H9 (cell line): ENCODE measurements at regions not wholly inside any gene's neighbourhood (a gene's known extent, or its start where the extent isn't known, plus 50 kb on each side); places are given as distances from the start of the nearest gene placed in this dataset.

ENCODE experiments used
- DNase-seq: peaks from one replicate; pipeline ENCODE4 v3.0.0-alpha.2; 2017
- H2AFZ ChIP-seq: one replicate; pipeline ENCODE4 v1.6.1; 2013; ENCODE audit warnings: mild to moderate bottlenecking, low read length, control low read depth, moderate library complexity
- H2AK5ac ChIP-seq: 2 replicates; pipeline ENCODE4 v1.6.1; 2013; ENCODE audit warnings: low read length, control low read depth, mixed read lengths; ENCODE audit not compliant: insufficient read length
- H2BK120ac ChIP-seq: one replicate; pipeline ENCODE4 v1.6.1; 2013; ENCODE audit warnings: low read depth, mild to moderate bottlenecking, low read length, control low read depth, inconsistent platforms; ENCODE audit not compliant: poor library complexity, severe bottlenecking
- H2BK12ac ChIP-seq: 2 replicates; pipeline ENCODE4 v1.6.1; 2013; ENCODE audit warnings: low read length, control low read depth, mixed read lengths, low read depth; ENCODE audit not compliant: insufficient read length
- H2BK15ac ChIP-seq: 2 replicates; pipeline ENCODE4 v1.6.1; 2013; ENCODE audit warnings: low read depth, low read length, control low read depth
- H2BK20ac ChIP-seq: one replicate; pipeline ENCODE4 v1.6.1; 2013; ENCODE audit warnings: low read depth, mild to moderate bottlenecking, low read length, control low read depth, inconsistent platforms; ENCODE audit not compliant: poor library complexity, severe bottlenecking
- H2BK5ac ChIP-seq: 2 replicates; pipeline ENCODE4 v1.6.1; 2013; ENCODE audit warnings: low read length, control low read depth, mixed read lengths; ENCODE audit not compliant: insufficient read length
- H3K14ac ChIP-seq: 2 replicates; pipeline ENCODE4 v1.6.1; 2013; ENCODE audit warnings: low read length, control low read depth; ENCODE audit not compliant: insufficient read depth
- H3K18ac ChIP-seq: 2 replicates; pipeline ENCODE4 v1.6.1; 2013; ENCODE audit warnings: low read depth, mild to moderate bottlenecking, mixed read lengths, low read length, control low read depth; ENCODE audit not compliant: insufficient read length
- H3K23ac ChIP-seq: 2 replicates; pipeline ENCODE4 v1.6.1; 2013; ENCODE audit warnings: low read length, control low read depth, mixed read lengths, low read depth; ENCODE audit not compliant: insufficient read length
- H3K23me2 ChIP-seq: 2 replicates; pipeline ENCODE4 v1.6.1; 2013; ENCODE audit warnings: low read depth, mild to moderate bottlenecking, mixed read lengths, low read length, control low read depth; ENCODE audit not compliant: insufficient read length, poor library complexity, severe bottlenecking
- H3K27ac ChIP-seq: 2 replicates; pipeline ENCODE4 v1.5.1; 2013; ENCODE audit warnings: low read length, control low read depth, mixed read lengths, low read depth; ENCODE audit not compliant: insufficient read length
- H3K27me3 ChIP-seq: 2 replicates; pipeline ENCODE4 v1.6.1; 2013; ENCODE audit warnings: low read length, control low read depth, inconsistent platforms; ENCODE audit not compliant: insufficient read depth
- H3K4ac ChIP-seq: 2 replicates; pipeline ENCODE4 v1.6.1; 2013; ENCODE audit warnings: low read depth, mild to moderate bottlenecking, control low read depth, inconsistent platforms, low read length, moderate library complexity
- H3K4me1 ChIP-seq: 2 replicates; pipeline ENCODE4 v1.6.1; 2013; ENCODE audit warnings: low read length, control low read depth, inconsistent platforms; ENCODE audit not compliant: insufficient read depth
- H3K4me2 ChIP-seq: 2 replicates; pipeline ENCODE4 v1.6.1; 2013; ENCODE audit warnings: low read length, control low read depth, mixed read lengths; ENCODE audit not compliant: insufficient read length, insufficient read depth
- H3K56ac ChIP-seq: 2 replicates; pipeline ENCODE4 v1.6.1; 2013; ENCODE audit warnings: low read depth, mild to moderate bottlenecking, mixed read lengths, low read length, control low read depth; ENCODE audit not compliant: insufficient read length
- H3K79me1 ChIP-seq: 2 replicates; pipeline ENCODE4 v1.6.1; 2013; ENCODE audit warnings: low read depth, mild to moderate bottlenecking, moderate library complexity, low read length, control low read depth, inconsistent platforms; ENCODE audit not compliant: insufficient read depth, poor library complexity, severe bottlenecking
- H3K79me2 ChIP-seq: 2 replicates; pipeline ENCODE4 v1.6.1; 2013; ENCODE audit warnings: low read length, control low read depth, inconsistent platforms; ENCODE audit not compliant: insufficient read depth
- H3K9ac ChIP-seq: 2 replicates; pipeline ENCODE4 v1.6.1; 2013; ENCODE audit warnings: low read length, control low read depth, mixed read lengths; ENCODE audit not compliant: insufficient read length; ENCODE audit errors: extremely low read depth
- H3K9me3 ChIP-seq: one replicate; pipeline ENCODE4 v1.6.1; 2013; ENCODE audit warnings: low read depth, low read length, inconsistent platforms; ENCODE audit not compliant: control insufficient read depth
- H3T11ph ChIP-seq: one replicate; pipeline ENCODE4 v1.6.1; 2013; ENCODE audit warnings: mild to moderate bottlenecking, low read length, control low read depth, inconsistent platforms
- H4K20me1 ChIP-seq: one replicate; pipeline ENCODE4 v1.6.1; 2013; ENCODE audit not compliant: control insufficient read depth, insufficient read length, insufficient read depth
- H4K5ac ChIP-seq: 2 replicates; pipeline ENCODE4 v1.6.1; 2013; ENCODE audit warnings: low read depth, mild to moderate bottlenecking, mixed read lengths, low read length, control low read depth; ENCODE audit not compliant: insufficient read length
- H4K8ac ChIP-seq: replicated peaks from 2 replicates; pipeline ENCODE4 v1.6.1; 2013; ENCODE audit warnings: low read length, control low read depth, mixed read lengths, low read depth; ENCODE audit not compliant: insufficient read length
- H4K91ac ChIP-seq: 2 replicates; pipeline ENCODE4 v1.6.1; 2013; ENCODE audit warnings: low read depth, mild to moderate bottlenecking, moderate library complexity, mixed read lengths, low read length, control low read depth; ENCODE audit not compliant: insufficient read length
- H3K27ac Mint-ChIP-seq, 3 experiments: 2 replicates in 2 of 3; 3 replicates in 1 of 3; pipeline ENCODE4 v1.8.0; 2020 to 2021; ENCODE audit warnings: mixed read lengths in 3 of 3, mild to moderate bottlenecking in 1 of 3, moderate library complexity in 1 of 3
- H3K27me3 Mint-ChIP-seq: 2 replicates; pipeline ENCODE4 v1.8.0; 2021; ENCODE audit warnings: low read depth, mild to moderate bottlenecking, moderate library complexity, mixed read lengths
- H3K36me3 Mint-ChIP-seq, 3 experiments: 2 replicates in 2 of 3; 3 replicates in 1 of 3; pipeline ENCODE4 v1.8.0; 2020 to 2021; ENCODE audit warnings: low read depth in 3 of 3, mixed read lengths in 3 of 3; ENCODE audit not compliant: insufficient read depth in 1 of 3
- H3K4me1 Mint-ChIP-seq, 2 experiments: 2 replicates each; pipeline ENCODE4 v1.8.0; 2020; ENCODE audit warnings: mixed read lengths in 2 of 2
- H3K4me3 Mint-ChIP-seq, 2 experiments: 2 replicates in 1 of 2; 3 replicates in 1 of 2; pipeline ENCODE4 v1.8.0; 2020 to 2021; ENCODE audit warnings: mild to moderate bottlenecking in 2 of 2, mixed read lengths in 2 of 2, moderate library complexity in 1 of 2
- H3K9me3 Mint-ChIP-seq, 2 experiments: 2 replicates in 1 of 2; 3 replicates in 1 of 2; pipeline ENCODE4 v1.8.0; 2020; ENCODE audit warnings: mild to moderate bottlenecking in 2 of 2, mixed read lengths in 2 of 2, moderate library complexity in 1 of 2
- CTCF ChIP-seq: fragments of 200-600 bp; sonication (generic); conservative IDR thresholded peaks from 3 replicates; pipeline ENCODE4 v1.8.0; 2021; ENCODE audit warnings: antibody characterized with exemption, mild to moderate bottlenecking
- WGBS: extraction: QIAGEN DNeasy Blood & Tissue Kit; methylation state at CpG from one replicate; pipeline ENCODE4 v1.1.7; 2013; ENCODE audit warnings: missing lambda C conversion rate, low lambda C conversion rate, mixed read lengths; ENCODE audit not compliant: insufficient read length; ENCODE audit errors: extremely low coverage; 5-methylcytosine and 5-hydroxymethylcytosine counted together

- no peak for DNase-seq
- H3K9me3 Mint-ChIP-seq, result no peaks in the 10 kb centered on the region
- Histone ChIP-seq H2AFZ (no peak overlapping the region), H3K9me3 (no peaks in the 10 kb centered on the region), H4K91ac (no peak overlapping the region), H2BK12ac (no peak overlapping the region), H3K79me1 (no peaks in the 10 kb centered on the region), H4K20me1 (no peaks in the 10 kb centered on the region), H4K5ac (no peak overlapping the region), H3K27me3 (no peaks in the 10 kb centered on the region), H3T11ph (no peak overlapping the region), H2BK15ac (no peak overlapping the region), H3K9ac (no peak overlapping the region), H3K23ac (no peak overlapping the region), H2AK5ac (no peak overlapping the region), H4K8ac (no peak overlapping the region), H3K23me2 (no peaks in the 10 kb centered on the region), H3K79me2 (no peaks in the 10 kb centered on the region), H2BK120ac (no peak overlapping the region), H2BK20ac (no peak overlapping the region), H2BK5ac (no peak overlapping the region), H3K56ac (no peak overlapping the region), H3K14ac (no peak overlapping the region), H3K18ac (no peak overlapping the region), H3K27ac (no peak overlapping the region), H3K4ac (no peak overlapping the region), H3K4me2 (no peak overlapping the region), H3K4me1 (no peaks in the 10 kb centered on the region)
- no peak overlapping the region; a peak in 1 of 7 replicates for H3K27ac Mint-ChIP-seq
- H3K36me3 Mint-ChIP-seq, result no peaks in the 10 kb centered on the region
- no CpG with 5 or more reads among the region's 4 CpGs for WGBS
- H3K4me1 Mint-ChIP-seq, result peaks cover 16 to 23% of the 10 kb centered on the region in 2 experiments
- H3K27me3 Mint-ChIP-seq, result peaks cover 1% of the 10 kb centered on the region
- TF ChIP-seq CTCF, result no peak
- H3K4me3 Mint-ChIP-seq, result no peak overlapping the region
Observed at GRCh38 chr3:137464341-137464740, 299.8 kb upstream of the SOX14 start.
